ENCODE measurements at regions not wholly inside any gene's neighbourhood (a gene's known extent, or its start where the extent isn't known, plus 50 kb on each side); places are given as distances from the start of the nearest gene placed in this dataset.

DNA sequence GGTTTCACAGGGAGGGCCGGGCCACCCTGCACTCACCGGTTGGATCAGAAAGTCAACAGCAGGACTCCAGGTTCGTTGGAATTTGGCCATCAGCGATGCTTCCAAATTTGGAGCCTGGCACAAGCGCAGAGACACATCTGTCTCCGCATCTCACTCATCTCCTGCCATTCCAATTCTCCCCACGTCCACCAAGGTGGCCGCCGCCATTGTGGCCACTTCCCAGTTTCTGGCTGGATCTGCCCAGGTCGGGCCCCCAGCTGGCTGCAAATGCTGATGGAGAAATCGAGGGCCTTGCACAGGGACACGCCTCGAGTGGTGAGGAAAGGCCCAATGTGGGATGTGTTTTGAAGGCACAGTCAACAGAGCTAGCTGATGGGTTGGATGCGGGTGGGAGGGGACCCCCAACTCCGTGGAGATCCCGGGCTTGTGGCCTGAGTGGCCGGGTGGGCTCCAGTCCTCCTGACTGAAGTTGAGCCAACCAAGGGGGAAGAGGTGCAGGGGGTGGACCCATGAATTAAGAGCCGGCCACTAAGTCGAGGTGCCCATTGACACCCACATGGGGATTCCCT lies 102.7 kb downstream of the CRYAA start:
- DNase-seq, result no peak

GRCh38 chr21:43270800-43271301 lies 102.0 kb downstream of the CRYAA start:
- no peak for DNase-seq

DNA sequence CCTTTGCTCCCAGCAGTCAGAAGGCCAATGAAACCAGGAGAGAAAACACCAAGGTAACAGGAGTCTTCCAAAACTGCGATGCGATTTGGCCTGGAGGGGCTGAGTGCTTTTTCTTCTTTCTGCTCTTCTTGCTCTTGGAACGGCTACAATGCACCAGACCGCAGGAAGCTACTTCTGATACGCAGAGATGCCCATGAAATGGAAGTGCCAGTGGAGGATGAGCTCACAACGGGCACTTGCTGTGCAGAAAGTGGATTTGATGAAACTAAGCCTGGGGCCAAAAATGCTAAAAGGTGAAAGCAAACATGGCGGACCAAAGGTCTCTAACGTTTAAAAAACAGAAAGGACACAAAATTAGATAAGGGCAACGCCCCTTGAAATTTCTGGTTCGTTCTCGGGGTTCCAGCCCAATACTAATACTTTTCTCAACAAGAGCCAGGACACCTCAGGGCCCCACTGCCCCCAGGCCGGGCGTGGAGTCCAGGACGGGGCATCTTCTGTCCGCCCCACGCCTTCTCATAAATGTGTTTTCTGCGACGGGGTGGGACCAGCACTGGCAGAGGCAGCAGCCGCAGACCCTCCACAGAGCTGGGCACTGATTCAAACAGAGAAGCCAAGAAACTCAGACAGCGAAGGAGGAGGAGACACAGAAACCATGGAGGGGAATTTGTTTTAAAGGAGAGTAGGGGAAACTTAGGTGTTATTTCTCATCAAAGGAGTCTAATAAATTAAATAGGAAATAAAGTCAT lies 101.3 kb downstream of the CRYAA start:
- no peak for DNase-seq

DNA sequence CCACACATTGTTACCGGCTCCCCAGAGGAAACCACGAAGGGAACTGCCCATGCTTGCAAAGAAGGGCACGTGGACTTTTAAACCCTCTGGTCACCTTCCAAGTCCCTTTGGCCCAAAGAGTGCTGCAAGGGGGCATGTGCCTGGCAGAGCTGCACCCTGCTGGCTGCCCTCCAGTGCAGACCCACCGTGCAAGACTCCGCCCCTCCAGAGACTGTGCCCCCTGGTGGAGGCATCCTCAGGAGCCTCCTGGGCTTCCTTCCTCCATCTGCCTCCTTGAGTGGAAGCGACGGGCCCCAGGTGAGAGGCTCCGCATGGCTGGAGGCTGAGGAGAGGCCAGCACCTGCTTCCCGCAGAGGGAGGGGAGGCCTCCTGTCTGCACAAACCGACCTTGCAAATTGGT lies 100.6 kb downstream of the CRYAA start:
- peak; percentile 30 for DNase-seq

GRCh38 chr21:43268804-43269186 lies 100.0 kb downstream of the CRYAA start:
- DNase-seq, result no peak

- DNase-seq, result no peak
Observed at GRCh38 chr21:43268086-43268803, 99.4 kb downstream of the CRYAA start.

DNA sequence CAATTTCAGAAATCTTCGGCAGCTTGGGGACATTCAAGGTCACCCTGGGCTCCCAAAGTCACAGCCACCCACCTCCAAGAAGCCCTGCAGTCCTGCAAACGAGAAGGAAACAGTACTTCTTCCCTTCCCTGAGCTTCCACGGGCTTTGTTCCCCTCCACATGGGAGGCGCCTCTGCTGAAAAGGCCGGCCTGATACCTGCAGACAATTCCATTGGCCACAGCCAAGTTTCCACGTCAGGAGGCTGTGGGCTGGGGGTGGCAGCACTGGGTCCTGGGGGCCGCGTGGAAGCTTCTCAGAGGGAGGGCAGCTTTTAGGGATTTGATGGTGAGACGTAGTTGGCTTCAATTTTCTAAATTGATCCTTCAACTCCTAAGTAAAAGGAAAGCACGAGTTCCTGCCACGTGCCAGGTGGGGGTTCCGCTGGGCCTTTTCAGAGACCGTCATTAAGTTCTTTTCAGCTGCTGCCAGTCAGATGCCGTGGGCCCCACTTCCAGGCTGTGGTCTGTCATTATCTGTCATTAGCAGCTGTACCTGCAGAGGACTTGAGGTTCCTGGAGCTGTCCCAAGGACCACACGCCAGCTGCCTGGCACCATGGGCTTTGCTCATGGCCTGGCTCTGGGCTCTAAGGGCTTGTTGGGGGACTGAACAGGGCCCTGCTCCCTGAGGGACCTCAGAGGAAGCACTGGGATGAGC lies 98.7 kb downstream of the CRYAA start:
- no peak for DNase-seq

DNA sequence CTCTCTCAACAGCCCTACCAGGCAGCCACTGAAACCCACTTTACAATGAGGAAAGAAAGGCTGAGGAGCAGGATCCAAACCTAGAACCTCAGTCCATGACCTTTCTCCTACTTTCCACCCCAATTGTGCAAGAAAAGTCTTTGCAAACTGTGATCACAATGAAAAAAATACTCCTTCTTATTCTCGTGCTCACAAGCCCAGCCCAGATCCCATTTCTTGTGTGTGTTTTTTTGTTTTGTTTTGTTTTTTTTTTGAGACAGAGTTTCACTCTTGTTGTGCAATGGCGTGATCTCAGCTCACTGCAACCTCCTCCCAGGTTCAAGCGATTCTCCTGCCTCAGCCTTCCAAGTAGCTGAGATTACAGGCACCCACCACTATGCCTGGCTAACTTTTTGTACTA lies 97.7 kb downstream of the CRYAA start:
- no peak for DNase-seq

DNA sequence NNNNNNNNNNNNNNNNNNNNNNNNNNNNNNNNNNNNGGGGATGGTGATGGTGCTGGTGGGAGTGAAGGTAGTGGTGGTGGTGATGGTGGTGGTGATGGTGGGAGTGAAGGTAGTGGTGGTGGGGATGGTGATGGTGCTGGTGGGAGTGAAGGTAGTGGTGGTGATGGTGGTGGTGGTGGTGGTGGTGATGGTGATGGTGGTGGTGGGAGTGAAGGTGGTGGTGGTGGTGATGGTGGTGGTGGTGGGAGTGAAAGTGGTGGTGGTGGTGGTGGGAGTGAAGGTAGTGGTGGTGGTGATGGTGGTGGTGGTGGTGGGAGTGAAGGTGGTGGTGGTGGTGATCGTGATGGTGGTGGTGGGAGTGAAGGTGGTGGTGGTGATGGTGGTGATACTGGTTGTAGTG lies 93.6 kb downstream of the CRYAA start:
- no peak for DNase-seq
